ENCODE measurements at regions not wholly inside any gene's neighbourhood (a gene's known extent, or its start where the extent isn't known, plus 50 kb on each side); places are given as distances from the start of the nearest gene placed in this dataset.
"Not testable (repeated sequence)": the region's sequence is repeated elsewhere in the genome, so short reads cannot be mapped to it uniquely, and the experiment has no call there.

GRCh38 chr2:89797320-89798038 is 1106.0 kb downstream of the RPIA start:
- no peak for DNase-seq

- DNase-seq: not testable (repeated sequence)
Observed at GRCh38 chr2:89801207-89801606, 1109.7 kb downstream of the RPIA start.

GRCh38 chr2:89806363-89806762 is 1114.9 kb downstream of the RPIA start:
- DNase-seq: not testable (repeated sequence)

DNA sequence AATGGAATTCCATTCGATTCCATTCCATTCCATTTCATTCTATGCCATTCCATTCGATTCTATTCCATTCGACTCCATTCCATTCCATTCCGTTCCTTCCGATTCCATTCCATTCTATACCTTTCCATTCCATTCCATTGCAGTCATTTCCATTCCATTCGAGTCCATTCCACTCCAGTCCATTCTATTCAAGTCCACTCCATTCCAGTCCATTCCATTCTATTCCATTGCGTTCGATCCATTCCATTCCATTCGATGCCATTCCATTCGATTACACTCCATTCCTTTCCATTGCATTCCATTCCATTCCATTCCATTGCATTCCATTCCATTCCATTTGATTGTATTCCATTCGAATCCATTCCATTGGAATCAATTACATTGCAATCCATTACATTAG is 1119.8 kb downstream of the RPIA start:
- DNase-seq: no peak

- not testable (repeated sequence) for DNase-seq
Observed at GRCh38 chr2:89811910-89812309, 1120.4 kb downstream of the RPIA start.

DNA sequence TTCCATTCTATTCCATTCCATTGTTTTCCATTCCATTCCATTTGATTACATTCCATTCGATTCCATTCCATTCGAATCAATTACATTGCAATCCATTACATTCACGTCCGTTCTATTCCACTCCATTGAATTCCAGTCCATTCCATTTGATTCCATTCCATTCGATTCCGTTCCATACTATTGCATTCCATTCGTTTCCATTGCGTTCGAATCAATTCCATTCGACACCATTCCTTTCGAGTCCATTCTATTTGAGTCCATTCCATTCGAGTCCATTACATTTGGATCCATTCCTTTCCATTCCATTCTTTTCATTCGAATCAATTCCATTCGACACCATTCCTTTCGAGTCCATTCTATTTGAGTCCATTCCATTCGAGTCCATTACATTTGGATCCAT is 1122.9 kb downstream of the RPIA start:
- not testable (repeated sequence) for DNase-seq

GRCh38 chr2:89818873-89819272 is 1127.4 kb downstream of the RPIA start:
- no peak for DNase-seq

- DNase-seq: no peak
Observed at GRCh38 chr2:89819809-89820208, 1128.3 kb downstream of the RPIA start.

DNA sequence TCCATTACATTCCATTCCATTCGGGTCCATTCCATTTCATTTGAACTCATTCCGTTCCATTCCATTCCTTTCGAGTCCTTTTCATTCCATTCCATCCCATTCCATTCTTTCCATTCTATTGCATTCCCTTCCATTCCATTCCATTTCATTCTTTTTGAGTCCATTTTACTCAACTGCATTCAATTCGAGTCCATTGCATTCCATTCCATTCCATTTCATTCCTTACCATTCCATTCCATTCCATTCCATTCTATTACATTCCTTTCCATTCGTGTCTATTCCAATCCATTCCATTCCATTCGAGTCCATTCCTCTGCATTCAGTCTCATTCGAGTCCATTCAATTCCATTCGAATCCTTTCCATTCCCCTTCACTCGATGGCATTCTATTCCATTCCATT is 1128.8 kb downstream of the RPIA start:
- DNase-seq: no peak

- DNase-seq: no peak
Observed at GRCh38 chr2:89821455-89821945, 1130.0 kb downstream of the RPIA start.

- not testable (repeated sequence) for DNase-seq
Observed at GRCh38 chr2:89822342-89822741, 1130.9 kb downstream of the RPIA start.

GRCh38 chr2:89823556-89823955 is 1132.1 kb downstream of the RPIA start:
- no peak for DNase-seq

DNA sequence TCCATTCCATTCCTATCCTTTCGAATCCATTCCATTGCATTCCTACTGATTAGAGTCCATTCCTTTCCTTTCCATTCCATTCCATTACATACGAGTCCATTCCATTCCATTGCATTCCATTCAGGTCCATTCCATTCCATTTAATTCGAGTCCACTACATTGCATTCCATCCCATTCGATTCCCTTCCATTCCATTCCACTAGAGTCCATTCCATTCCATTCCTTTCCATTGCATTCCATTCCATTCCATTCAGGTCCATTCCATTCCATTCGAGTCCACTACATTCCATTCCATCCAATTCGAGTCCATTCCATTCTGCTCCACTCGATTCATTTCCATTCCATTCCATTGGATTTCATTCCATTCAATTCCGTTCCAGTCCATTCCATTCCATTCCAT is 1133.6 kb downstream of the RPIA start:
- no peak for DNase-seq

GRCh38 chr2:89826741-89827140 is 1135.3 kb downstream of the RPIA start:
- DNase-seq: not testable (repeated sequence)

DNA sequence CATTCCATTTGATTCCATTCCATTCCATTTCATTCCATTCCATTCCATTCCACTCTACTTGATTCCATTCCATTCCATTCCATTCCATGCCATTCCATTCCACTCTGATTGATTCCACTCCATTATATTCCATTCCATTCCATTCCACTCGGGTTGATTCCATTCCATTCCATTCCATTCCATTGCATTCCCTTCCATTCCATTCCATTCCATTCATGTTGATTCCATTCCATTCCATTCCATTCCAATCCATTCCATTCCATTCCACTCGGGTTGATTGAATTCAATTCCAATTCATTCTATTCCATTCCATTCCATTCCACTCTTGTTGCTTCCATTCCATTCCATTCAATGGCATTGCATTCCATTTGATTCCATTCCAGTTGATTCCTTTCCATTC is 1136.4 kb downstream of the RPIA start:
- not testable (repeated sequence) for DNase-seq

GRCh38 chr2:89828416-89828815 is 1136.9 kb downstream of the RPIA start:
- DNase-seq: not testable (repeated sequence)

GRCh38 chr2:89828961-89829631 is 1137.6 kb downstream of the RPIA start:
- DNase-seq: not testable (repeated sequence)

DNA sequence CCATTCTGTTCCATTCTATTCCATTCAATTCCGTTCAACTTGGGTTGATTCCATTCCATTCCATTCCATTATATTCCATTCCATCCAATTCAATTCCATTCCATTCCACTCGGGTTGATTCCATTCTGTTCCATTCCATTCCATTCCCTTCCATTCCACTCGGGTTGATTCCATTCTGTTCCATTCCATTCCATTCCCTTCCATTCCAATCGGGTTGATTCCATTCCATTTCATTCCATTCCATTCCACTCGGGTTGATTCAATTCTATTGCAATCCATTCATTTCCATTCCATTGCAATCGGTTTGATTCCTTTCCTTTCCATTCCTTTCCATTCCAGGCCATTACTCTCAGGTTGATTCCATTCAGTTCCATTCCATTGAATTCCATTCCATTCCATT is 1138.4 kb downstream of the RPIA start:
- DNase-seq: no peak

- not testable (repeated sequence) for DNase-seq
Observed at GRCh38 chr2:89830341-89831218, 1139.1 kb downstream of the RPIA start.

- no peak for DNase-seq
Observed at GRCh38 chr2:89831641-89832498, 1140.4 kb downstream of the RPIA start.

GRCh38 chr2:89833116-89833779 is 1141.8 kb downstream of the RPIA start:
- DNase-seq: no peak

DNA sequence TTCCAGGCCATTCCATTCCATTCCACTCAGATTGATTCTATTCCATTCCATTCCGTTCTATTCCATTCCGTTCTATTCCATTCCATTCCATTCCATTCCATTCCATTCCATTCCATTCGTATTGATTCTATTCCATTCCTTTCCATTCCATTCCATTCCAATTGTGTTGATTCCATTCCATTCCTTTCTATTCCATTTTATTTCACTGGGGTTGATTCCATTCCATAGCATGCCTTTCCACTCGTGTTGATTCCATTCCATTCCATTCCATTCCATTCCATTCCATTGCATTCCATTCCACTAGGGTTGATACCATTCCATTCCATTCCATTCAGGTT is 1142.3 kb downstream of the RPIA start:
- DNase-seq: no peak

Data from NCI-H526 (cell line).